IMR-90 (cell line): ENCODE measurements at regions not wholly inside any gene's neighbourhood (a gene's known extent, or its start where the extent isn't known, plus 50 kb on each side); places are given as distances from the start of the nearest gene placed in this dataset.

Experiments
- ATAC-seq: fragments of 200-7000 bp; cut with Tn5 transposase; 2 replicates; pipeline ENCODE4 v1.9.1; 2020; ENCODE audit warnings: low read depth, mild to moderate bottlenecking, moderate library complexity
- BruUV-seq: library from RNA; stranded (reverse); fragments of 400-500 nt; replicated peaks from 2 replicates; lab custom pipeline; 2021; lab: Mats Ljungman, UMichigan
- CTCF ChIA-PET: fragments of 300-600 bp; formaldehyde crosslinking; extraction: SDS; loops from one replicate; lab custom pipeline; 2021; ENCODE audit warnings: antibody characterized with exemption; lab: Yijun Ruan, JAX
- POLR2A ChIA-PET: fragments of 300-600 bp; sonication (Branson Sonifier 250); formaldehyde crosslinking; loops from one replicate; lab custom pipeline; 2022; ENCODE audit warnings: antibody characterized with exemption; ENCODE audit not compliant: unreplicated experiment; lab: Charles Lee
- DNase-seq: peaks from one replicate; pipeline ENCODE4 v3.0.0; 2013
- H2AFZ ChIP-seq: replicated peaks from 2 replicates; pipeline ENCODE3; 2013; ENCODE audit warnings: low read length, mild to moderate bottlenecking; ENCODE audit not compliant: poor library complexity
- H2AK5ac ChIP-seq: 2 replicates; pipeline ENCODE4 v1.6.1; 2013; ENCODE audit warnings: low read depth, low read length, inconsistent platforms
- H2AK9ac ChIP-seq: replicated peaks from 2 replicates; pipeline ENCODE3; 2013; ENCODE audit warnings: mild to moderate bottlenecking, low read depth, low read length, moderate library complexity; ENCODE audit not compliant: poor library complexity
- H2BK120ac ChIP-seq: 2 replicates; pipeline ENCODE4 v1.6.1; 2013; ENCODE audit warnings: low read depth, low read length, inconsistent platforms
- H2BK15ac ChIP-seq: 3 replicates; pipeline ENCODE4 v1.6.1; 2013; ENCODE audit warnings: low read depth, low read length, inconsistent platforms
- H2BK20ac ChIP-seq: 2 replicates; pipeline ENCODE4 v1.6.1; 2013; ENCODE audit warnings: low read depth, mild to moderate bottlenecking, inconsistent platforms, low read length, moderate library complexity
- H2BK5ac ChIP-seq: 2 replicates; pipeline ENCODE4 v1.6.1; 2013; ENCODE audit warnings: mild to moderate bottlenecking, low read depth, low read length, inconsistent platforms; ENCODE audit not compliant: poor library complexity, severe bottlenecking
- H3K14ac ChIP-seq: replicated peaks from 2 replicates; pipeline ENCODE4 v1.6.1; 2013; ENCODE audit warnings: low read depth, low read length, inconsistent platforms
- H3K18ac ChIP-seq: 2 replicates; pipeline ENCODE4 v1.6.1; 2013; ENCODE audit warnings: low read depth, low read length, control low read depth
- H3K23ac ChIP-seq: 2 replicates; pipeline ENCODE4 v1.6.1; 2013; ENCODE audit warnings: low read depth, low read length, inconsistent platforms
- H3K27ac ChIP-seq: 2 replicates; pipeline ENCODE4 v1.5.1; 2013; ENCODE audit warnings: mild to moderate bottlenecking, control low read depth, low read length; ENCODE audit not compliant: insufficient read depth
- H3K27me3 ChIP-seq: 2 replicates; pipeline ENCODE4 v1.6.1; 2013; ENCODE audit warnings: low read length; ENCODE audit not compliant: control insufficient read depth, insufficient read depth
- H3K36me3 ChIP-seq: 2 replicates; pipeline ENCODE4 v1.6.1; 2013; ENCODE audit warnings: low read length, mixed read lengths; ENCODE audit not compliant: control insufficient read depth, insufficient read depth
- H3K4ac ChIP-seq: 2 replicates; pipeline ENCODE4 v1.6.1; 2013; ENCODE audit warnings: low read depth, low read length, inconsistent platforms
- H3K4me1 ChIP-seq: 2 replicates; pipeline ENCODE4 v1.6.1; 2013; ENCODE audit warnings: low read length, mixed read lengths; ENCODE audit not compliant: control insufficient read depth, insufficient read depth
- H3K4me2 ChIP-seq: 2 replicates; pipeline ENCODE4 v1.6.1; 2013; ENCODE audit warnings: low read depth, mild to moderate bottlenecking, control low read depth, low read length, moderate library complexity
- H3K4me3 ChIP-seq: 2 replicates; pipeline ENCODE4 v1.5.1; 2013; ENCODE audit warnings: low read depth, mild to moderate bottlenecking, control low read depth, low read length, moderate library complexity; ENCODE audit not compliant: insufficient read depth
- H3K56ac ChIP-seq: 2 replicates; pipeline ENCODE4 v1.6.1; 2013; ENCODE audit warnings: low read length, inconsistent platforms; ENCODE audit not compliant: insufficient read depth; ENCODE audit errors: extremely low read depth
- H3K79me1 ChIP-seq, 2 experiments: 2 replicates each; pipeline ENCODE4 v1.6.1; 2013; ENCODE audit warnings: low read length in 2 of 2, inconsistent platforms in 1 of 2, low read depth in 1 of 2
- H3K9ac ChIP-seq: 2 replicates; pipeline ENCODE4 v1.6.1; 2013; ENCODE audit warnings: low read depth, low read length, control low read depth
- H3K9me1 ChIP-seq: 2 replicates; pipeline ENCODE4 v1.6.1; 2013; ENCODE audit warnings: low read length, inconsistent platforms; ENCODE audit not compliant: insufficient read depth
- H3K9me3 ChIP-seq: 2 replicates; pipeline ENCODE4 v1.6.1; 2013; ENCODE audit warnings: low read length; ENCODE audit not compliant: control insufficient read depth, insufficient read depth
- H4K20me1 ChIP-seq: 2 replicates; pipeline ENCODE4 v1.6.1; 2013; ENCODE audit warnings: low read length, inconsistent platforms; ENCODE audit not compliant: insufficient read depth
- H4K5ac ChIP-seq: 2 replicates; pipeline ENCODE4 v1.6.1; 2013; ENCODE audit warnings: mild to moderate bottlenecking, low read depth, low read length, control low read depth
- H4K8ac ChIP-seq, 2 experiments: 2 replicates each; pipeline ENCODE4 v1.6.1; 2013; ENCODE audit warnings: low read depth in 2 of 2, low read length in 2 of 2, control low read depth in 1 of 2, inconsistent platforms in 1 of 2
- H4K91ac ChIP-seq: 2 replicates; pipeline ENCODE4 v1.6.1; 2013; ENCODE audit warnings: low read depth, low read length, inconsistent platforms; ENCODE audit not compliant: insufficient read depth
- CHD1 ChIP-seq: IDR thresholded peaks from 2 replicates; pipeline ENCODE4 v1.6.1; 2012; ENCODE audit warnings: low read depth, low read length, improper control_type of control experiment
- MXI1 ChIP-seq: IDR thresholded peaks from 2 replicates; pipeline ENCODE4 v1.6.1; 2012; ENCODE audit warnings: low read depth, mild to moderate bottlenecking, low read length, moderate library complexity, borderline replicate concordance
- POLR2A ChIP-seq: IDR thresholded peaks from 2 replicates; pipeline ENCODE4 v1.6.1; 2012; ENCODE audit warnings: mild to moderate bottlenecking, low read depth, low read length
- RAD21 ChIP-seq: IDR thresholded peaks from 2 replicates; pipeline ENCODE4 v1.6.1; 2012; ENCODE audit warnings: low read length, improper control_type of control experiment
- RCOR1 ChIP-seq: IDR thresholded peaks from 2 replicates; pipeline ENCODE4 v1.6.1; 2012; ENCODE audit warnings: mild to moderate bottlenecking, low read length, improper control_type of control experiment; ENCODE audit not compliant: insufficient replicate concordance
- RFX5 ChIP-seq: IDR thresholded peaks from 2 replicates; pipeline ENCODE4 v1.8.0; 2012; ENCODE audit warnings: low read depth, mild to moderate bottlenecking, low read length, moderate library complexity
- SMC3 ChIP-seq: fragments of 150-350 bp; IDR thresholded peaks from 2 replicates; pipeline ENCODE4 v1.6.1; 2016; ENCODE audit warnings: low read depth, mild to moderate bottlenecking, antibody characterized with exemption, low read length, moderate library complexity
- USF2 ChIP-seq: fragments of 150-350 bp; IDR thresholded peaks from 2 replicates; pipeline ENCODE4 v1.6.1; 2017; ENCODE audit warnings: mild to moderate bottlenecking, antibody characterized with exemption, low read length, low read depth
- WGBS, 2 experiments: methylation state at CpG; one replicate each; pipeline versions ENCODE4 v1.1.5 to v1.1.7; 2013; ENCODE audit warnings: missing lambda C conversion rate in 2 of 2; ENCODE audit not compliant: insufficient read length in 1 of 2; ENCODE audit errors: extremely low coverage in 2 of 2; 5-methylcytosine and 5-hydroxymethylcytosine counted together
- dilution Hi-C: fragments of 300-500 bp; cut with HindIII; formaldehyde crosslinking; loops from one replicate; pipeline ENCODE4 v1.14.3; 2018; ENCODE audit warnings: low sequenced_read_pairs; ENCODE audit not compliant: unreplicated experiment
- in situ Hi-C: fragments of 300-500 bp; cut with MboI; formaldehyde crosslinking; loops from 3 replicates; pipeline ENCODE4 v1.14.3; 2019; ENCODE audit warnings: low sequenced_read_pairs, inconsistent platforms, mixed read lengths
- intact Hi-C: fragments of 100-400 bp; cut with micrococcal nuclease; formaldehyde crosslinking; loops from 2 replicates; pipeline ENCODE4 v1.10.0; 2022

GRCh38 chr18:22626771-22627170, 209.1 kb upstream of the CTAGE1 start:
- intact Hi-C loops: no loop called here
- CTCF ChIA-PET: interaction anchor here (0.6 kb wide), 2 partner anchors 893 to 1198 kb away, joined by 3 to 4 read pairs; no protein-coding TSS in a partner anchor
- H3K9ac ChIP-seq: no peak overlapping the region
- no peaks in the 10 kb centered on the region for H3K9me1 ChIP-seq
- POLR2A ChIA-PET: interaction anchor here (0.6 kb wide), 1 partner anchor 91 kb away, joined by 9 read pairs; no protein-coding TSS in a partner anchor
- no peak overlapping the region for H3K18ac ChIP-seq
- no peak overlapping the region for H4K8ac ChIP-seq
- no peak overlapping the region for H2BK20ac ChIP-seq
- H3K4me2 ChIP-seq: no peak overlapping the region
- DNase-seq: no peak
- H3K36me3 ChIP-seq: no peaks in the 10 kb centered on the region
- H2AK9ac ChIP-seq: no peak overlapping the region
- H4K5ac ChIP-seq: no peak overlapping the region
- no CpG with 5 or more reads among the region's 3 CpGs for WGBS, 2 experiments
- no peak for ATAC-seq
- H3K4ac ChIP-seq: no peak overlapping the region
- no peaks in the 10 kb centered on the region for H3K79me1 ChIP-seq
- no peak overlapping the region; the same call in 2 of the 3 replicates for H2BK15ac ChIP-seq
- no peak overlapping the region for H4K91ac ChIP-seq
- H3K14ac ChIP-seq: no peak overlapping the region
- H3K9me3 ChIP-seq: no peaks in the 10 kb centered on the region
- H2AFZ ChIP-seq: no peak overlapping the region
- dilution Hi-C loops: no loop called here
- no peak overlapping the region for H3K23ac ChIP-seq
- H2BK120ac ChIP-seq: no peak overlapping the region
- H3K27ac ChIP-seq: no peak overlapping the region
- H3K56ac ChIP-seq: no peak overlapping the region
- H4K20me1 ChIP-seq: no peaks in the 10 kb centered on the region
- in situ Hi-C loops: no loop called here
- H3K4me1 ChIP-seq: no peaks in the 10 kb centered on the region
- BruUV-seq: no TSS peak
- H2BK5ac ChIP-seq: no peak overlapping the region
- H3K27me3 ChIP-seq: no peaks in the 10 kb centered on the region; the same call in 1 of the 2 replicates
- H2AK5ac ChIP-seq: no peak overlapping the region
- TF ChIP-seq SMC3 (no peak), RCOR1 (no peak), MXI1 (no peak), RAD21 (no peak), RFX5 (no peak), CHD1 (no peak), POLR2A (no peak), USF2 (no peak)
- no peak overlapping the region for H3K4me3 ChIP-seq
